GM18861 (cell line): ENCODE measurements at regions not wholly inside any gene's neighbourhood (a gene's known extent, or its start where the extent isn't known, plus 50 kb on each side); places are given as distances from the start of the nearest gene placed in this dataset.

Experiments used
- ATAC-seq: cut with Tn5 transposase; IDR thresholded peaks from one replicate; pipeline ENCODE4 v1.9.1; 2021; ENCODE audit not compliant: unreplicated experiment

- no peak for ATAC-seq
These were observed 310.9 kb upstream of the RBFOX1 start for GRCh38 chr16:7021653-7022275.

GRCh38 chr16:7017006-7017662, 315.5 kb upstream of the RBFOX1 start:
- ATAC-seq = no peak

DNA sequence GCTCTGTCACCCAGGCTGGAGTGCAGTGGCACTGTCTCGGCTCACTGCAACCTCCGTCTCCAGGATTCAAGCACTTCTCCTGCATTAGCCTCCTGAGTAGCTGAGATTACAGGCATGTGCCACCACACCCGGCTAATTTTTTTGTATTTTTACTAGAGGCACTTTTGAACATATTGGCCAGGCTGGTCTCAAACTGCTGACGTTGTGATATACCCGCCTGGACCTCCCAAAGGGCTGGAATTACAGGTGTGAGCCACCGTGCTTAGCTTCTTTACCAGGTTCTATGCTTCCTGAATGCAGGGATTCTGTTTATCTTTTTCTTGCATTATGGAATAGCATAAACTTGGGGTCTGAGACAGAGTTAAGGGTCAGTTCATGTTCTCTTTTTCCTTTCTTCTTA, 317.9 kb upstream of the RBFOX1 start:
- ATAC-seq = no peak

DNA sequence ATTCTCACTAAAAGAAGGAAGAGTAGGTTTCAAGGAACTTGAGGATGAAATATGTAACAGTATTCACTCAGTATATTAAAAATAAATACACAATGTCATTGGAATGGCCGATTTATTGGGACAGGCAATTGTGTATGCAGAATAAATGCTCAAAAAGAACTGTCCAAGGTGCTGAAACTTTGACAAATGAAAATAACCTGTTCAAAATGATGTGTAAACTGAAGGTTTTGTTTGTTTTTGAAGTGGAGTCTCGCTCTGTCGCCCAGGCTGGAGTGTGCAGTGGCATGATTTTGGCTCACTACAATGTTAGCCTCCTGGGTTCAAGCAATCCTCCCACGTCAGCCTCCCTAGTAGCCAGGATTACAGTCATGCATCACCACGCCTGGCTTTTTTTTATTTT, 318.7 kb upstream of the RBFOX1 start:
- no peak for ATAC-seq

- ATAC-seq = no peak
These were observed 328.4 kb upstream of the RBFOX1 start for GRCh38 chr16:7004266-7004665.

DNA sequence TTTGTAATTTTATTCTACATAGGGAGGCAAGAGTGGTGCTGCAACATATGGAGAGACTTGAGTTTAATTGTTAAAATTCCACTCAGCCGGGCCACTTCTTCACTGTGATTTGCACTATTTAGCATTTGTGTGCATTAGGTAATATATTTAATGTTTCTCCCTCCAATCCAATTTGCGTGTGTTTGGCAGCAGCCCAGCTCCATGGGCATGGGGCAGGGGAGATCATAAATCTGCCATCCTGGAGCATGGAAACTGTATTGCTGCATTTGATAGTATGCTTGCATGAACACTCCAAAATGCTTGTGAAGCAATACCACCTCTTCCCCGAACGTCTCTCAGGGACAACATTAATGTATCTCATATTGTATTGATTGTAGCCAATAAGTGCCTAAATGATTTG, 339.1 kb upstream of the RBFOX1 start:
- ATAC-seq = no peak

DNA sequence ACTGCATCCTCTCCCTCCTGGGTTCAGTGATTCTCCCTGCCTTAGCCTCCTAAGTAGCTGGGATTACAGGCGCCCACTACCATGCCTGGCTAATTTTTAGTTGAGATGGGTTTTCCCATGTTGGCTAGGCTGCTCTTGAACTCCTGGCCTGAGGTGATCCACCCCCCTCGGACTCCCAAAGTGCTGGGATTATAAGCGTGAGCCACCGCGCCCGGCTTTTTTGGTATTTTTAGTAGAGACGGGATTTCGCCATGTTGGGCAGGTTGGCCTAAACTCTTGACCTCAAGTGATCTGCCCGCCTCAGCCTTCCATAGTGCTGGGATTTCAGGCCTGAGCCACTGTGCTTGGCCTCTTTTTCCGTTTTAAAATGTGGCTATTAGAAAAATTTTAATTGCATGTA, 343.8 kb upstream of the RBFOX1 start:
- ATAC-seq = no peak

DNA sequence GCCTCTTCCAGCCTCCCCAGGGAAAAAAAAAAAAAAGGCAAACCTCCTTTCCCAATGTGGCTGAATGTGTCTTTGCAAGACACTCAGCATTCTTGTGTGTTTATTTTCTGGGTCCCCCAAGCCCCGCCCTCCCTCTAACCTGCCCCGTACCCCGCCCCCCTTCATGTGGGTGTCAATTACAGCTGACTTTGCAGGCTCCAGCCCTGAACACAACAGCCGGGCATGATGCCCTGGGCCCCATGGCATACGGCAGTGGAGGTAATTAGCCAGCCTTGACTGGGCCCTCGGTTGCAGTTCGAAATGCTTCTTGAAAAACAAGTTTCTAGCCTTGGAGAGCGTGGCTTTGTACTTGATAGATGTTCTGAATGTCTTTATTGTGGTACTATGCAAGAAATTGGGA, 354.7 kb upstream of the RBFOX1 start:
- ATAC-seq = no peak

DNA sequence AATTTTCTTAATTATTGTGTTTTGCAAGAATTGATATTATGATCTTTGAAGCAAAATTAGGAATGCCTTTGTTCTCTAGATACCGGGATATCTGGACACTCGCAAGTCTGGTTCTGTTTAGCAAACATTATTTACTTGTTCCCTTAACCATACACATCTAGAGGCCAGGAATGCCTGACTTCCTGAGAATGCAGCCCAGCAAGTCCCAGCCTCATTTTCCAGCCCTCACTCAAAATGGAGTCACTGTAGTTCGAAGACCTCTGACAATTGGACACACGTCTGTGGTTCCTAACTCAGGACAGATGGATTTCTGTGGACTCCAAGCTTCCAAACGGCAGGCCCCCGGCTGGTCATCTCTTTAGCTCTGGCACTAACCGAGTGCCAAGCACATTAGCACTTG, 355.4 kb upstream of the RBFOX1 start:
- no peak for ATAC-seq

DNA sequence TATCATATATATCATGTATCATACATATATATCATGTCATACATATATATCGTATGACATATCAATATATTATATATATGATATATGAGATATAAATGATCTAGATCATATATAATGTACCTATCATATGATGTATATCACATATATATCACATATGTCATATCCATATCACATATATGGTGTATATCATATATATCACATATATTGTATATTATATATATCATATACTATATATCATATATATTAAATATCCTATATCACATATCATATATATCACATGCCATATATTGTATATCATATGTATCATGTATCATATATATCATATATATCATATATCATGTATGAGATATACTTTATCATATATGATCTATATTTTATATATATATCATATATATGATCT, 355.9 kb upstream of the RBFOX1 start:
- ATAC-seq = no peak

- ATAC-seq = no peak
These were observed 362.3 kb upstream of the RBFOX1 start for GRCh38 chr16:6970171-6970857.

DNA sequence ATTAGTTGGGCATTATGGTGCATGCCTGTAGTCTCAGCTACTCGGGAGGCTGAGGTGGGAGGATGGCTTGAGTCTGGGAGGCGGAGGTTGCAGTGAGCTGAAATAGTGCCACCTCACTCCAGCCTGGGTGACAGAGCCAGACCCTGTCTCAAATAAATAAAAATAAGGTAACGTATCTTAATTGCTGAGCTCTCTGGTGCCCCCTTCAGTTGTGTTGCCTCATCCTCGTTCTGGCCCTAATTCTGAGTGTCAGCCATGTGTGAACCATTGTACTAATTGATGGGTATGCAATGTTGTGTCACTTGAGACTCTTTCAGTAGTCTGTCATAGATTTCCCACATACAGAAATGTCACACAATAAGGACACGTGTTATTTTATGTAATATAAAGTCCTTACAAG, 363.1 kb upstream of the RBFOX1 start:
- no peak for ATAC-seq

- ATAC-seq = no peak
These were observed 364.8 kb upstream of the RBFOX1 start for GRCh38 chr16:6967796-6968320.

DNA sequence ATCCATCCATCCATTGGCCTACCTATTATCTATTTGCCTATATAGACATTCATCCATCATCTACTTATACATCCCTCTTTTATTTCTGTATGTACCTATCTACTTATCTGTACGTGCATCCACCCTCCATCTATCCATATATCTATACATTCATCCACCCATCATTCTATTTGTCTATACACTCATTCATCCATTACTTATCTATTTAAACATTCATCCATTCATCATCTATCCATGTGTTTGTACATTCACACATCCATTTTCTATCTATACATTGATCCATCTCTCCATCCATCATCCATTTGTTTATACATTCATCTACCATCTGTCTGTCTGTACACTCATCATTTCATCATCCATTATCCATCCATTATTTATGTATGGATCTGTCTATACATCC, 365.7 kb upstream of the RBFOX1 start:
- ATAC-seq = no peak

GRCh38 chr16:6964679-6965078, 368.0 kb upstream of the RBFOX1 start:
- no peak for ATAC-seq

DNA sequence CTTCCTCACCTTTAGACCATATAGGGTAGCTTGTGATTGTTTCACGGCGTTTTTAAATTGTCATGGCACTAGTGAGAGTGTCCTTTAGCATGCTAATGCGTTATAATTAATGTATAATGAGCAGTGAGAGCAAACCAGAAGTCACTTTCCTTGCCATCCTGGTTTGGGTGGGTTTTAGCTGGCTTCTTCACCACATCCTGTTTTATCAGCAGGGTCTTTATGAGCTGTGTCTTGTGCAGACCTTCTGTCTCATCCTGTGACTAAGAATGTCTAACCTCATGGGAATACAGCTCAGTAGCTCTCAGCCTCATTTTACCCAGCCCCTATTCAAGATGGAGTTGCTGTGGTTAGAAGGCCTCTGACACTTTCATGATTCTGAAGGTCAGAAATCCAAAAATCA, 370.9 kb upstream of the RBFOX1 start:
- ATAC-seq = no peak

DNA sequence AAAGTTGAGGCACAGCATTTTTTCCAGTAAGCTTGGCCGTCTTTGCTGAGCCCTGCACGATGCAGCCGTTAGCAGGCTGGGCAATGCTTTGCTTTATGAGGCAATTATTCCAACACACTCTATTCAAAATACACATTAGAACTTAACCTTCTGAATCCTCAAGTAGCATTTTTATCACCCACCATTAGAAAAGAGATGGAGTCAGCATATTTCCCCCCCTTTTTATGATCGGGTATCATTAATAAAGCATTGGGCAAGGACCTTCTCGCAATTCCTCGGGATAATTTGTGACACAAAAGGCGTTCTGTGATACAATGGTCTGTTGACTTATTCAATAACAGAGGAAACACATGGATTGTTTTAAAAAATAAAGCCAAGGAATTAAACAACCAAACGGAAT, 374.5 kb upstream of the RBFOX1 start:
- ATAC-seq = no peak

DNA sequence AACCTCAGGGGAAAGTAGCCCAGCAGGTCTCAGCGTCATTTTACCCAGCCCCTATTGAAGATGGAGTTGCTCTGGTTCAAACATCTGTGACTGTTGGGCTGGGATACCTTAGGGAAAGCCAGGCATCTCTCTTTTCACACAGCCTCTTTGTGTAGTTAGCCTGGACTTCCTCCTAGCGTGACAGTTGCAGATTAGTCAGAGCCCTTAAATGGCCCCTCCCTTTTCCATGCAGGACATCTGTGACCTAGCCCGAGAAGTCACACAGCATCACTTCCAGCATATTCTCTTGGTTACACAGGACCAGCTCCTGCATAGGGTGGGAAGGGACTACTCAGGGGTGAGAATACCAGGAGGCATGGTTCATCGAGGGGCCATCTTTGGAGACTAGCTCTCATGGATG, 375.0 kb upstream of the RBFOX1 start:
- no peak for ATAC-seq

DNA sequence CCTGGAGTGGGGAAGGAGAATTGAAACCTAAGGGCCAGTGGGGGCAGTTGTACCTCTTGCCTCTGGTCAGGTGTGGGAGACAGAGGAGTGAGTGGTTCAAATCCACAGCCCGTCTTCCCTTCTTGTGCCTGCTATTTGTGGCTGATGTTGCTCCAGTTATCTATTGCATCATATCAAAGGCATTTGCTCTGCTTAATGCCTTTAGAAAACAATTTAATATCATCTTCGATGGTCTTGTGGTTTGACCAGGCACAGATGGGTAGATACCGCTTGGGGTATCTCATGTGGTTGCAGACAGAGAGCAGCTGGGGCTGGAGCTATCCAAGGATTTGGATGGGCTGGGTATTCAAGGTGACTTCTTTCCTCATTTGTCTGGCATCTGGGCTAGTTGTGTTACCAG, 376.1 kb upstream of the RBFOX1 start:
- ATAC-seq = no peak

GRCh38 chr16:6955303-6955702, 377.3 kb upstream of the RBFOX1 start:
- no peak for ATAC-seq

DNA sequence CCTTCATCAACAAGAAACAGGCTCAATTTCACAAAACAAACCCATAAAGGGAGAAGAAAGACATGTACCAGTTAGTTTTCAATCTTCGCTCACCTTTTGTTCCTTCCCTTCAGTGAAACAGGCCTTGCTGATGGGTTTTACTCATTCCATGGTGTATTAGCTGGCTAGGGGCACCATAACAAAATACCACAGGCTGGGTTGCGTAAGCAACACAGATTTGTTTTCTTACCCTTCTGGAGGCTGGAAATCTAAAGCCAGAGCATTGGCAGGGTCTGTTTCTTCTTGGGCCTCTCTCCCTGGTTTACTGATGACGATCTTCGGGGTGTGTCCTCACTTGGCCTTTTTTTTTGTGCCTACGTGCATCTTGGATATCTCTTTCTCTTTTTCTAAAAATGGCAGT, 383.4 kb upstream of the RBFOX1 start:
- ATAC-seq = no peak

DNA sequence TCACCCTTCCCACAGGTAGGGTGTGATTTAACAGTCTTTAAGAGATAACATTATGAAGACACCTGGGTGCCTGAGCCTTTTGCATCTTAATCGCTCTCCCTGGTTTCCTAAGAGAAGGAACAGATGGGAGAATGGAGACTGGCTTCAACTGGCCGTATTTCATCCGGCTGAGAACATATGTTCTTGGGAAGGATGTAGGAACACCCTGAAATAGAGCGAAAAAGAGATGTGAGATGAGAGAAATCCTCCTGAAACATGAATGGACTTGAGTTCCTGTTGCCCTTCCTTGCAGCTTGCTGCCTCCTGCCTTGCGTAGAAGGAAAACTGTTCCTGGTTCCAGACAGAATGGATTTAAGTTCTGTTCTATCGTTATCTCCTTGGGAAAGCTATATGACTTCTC, 385.4 kb upstream of the RBFOX1 start:
- no peak for ATAC-seq
